GOT3 (cell line): ENCODE measurements at regions not wholly inside any gene's neighbourhood (a gene's known extent, or its start where the extent isn't known, plus 50 kb on each side); places are given as distances from the start of the nearest gene placed in this dataset.

Experiments used
- DNase-seq: peaks from one replicate; lab custom pipeline; 2025; ENCODE audit warnings: mixed read lengths; lab: John Stamatoyannopoulos, UW

GRCh38 chr10:8893102-8893501 is 838.6 kb downstream of the GATA3 start:
- DNase-seq: no peak

DNA sequence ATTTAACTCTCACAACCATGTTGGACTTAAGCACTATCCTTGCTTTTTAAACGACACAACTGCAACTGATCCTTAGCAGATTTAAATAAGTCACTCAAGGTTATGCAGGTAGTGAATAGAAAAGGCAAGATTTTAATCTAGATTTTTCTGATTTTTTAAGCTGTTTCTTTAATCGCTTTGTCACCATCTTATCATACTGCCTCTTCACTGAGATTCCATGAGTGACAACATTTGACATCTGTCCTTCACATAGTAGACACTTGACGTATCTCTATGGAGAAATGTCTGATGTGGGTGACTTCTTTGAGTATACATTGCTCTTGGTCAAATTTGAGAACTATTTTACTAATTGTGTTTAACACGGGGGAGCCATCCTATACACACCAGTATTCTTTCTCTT is 839.7 kb downstream of the GATA3 start:
- no peak for DNase-seq

GRCh38 chr10:8897769-8898168 is 843.3 kb downstream of the GATA3 start:
- no peak for DNase-seq

DNA sequence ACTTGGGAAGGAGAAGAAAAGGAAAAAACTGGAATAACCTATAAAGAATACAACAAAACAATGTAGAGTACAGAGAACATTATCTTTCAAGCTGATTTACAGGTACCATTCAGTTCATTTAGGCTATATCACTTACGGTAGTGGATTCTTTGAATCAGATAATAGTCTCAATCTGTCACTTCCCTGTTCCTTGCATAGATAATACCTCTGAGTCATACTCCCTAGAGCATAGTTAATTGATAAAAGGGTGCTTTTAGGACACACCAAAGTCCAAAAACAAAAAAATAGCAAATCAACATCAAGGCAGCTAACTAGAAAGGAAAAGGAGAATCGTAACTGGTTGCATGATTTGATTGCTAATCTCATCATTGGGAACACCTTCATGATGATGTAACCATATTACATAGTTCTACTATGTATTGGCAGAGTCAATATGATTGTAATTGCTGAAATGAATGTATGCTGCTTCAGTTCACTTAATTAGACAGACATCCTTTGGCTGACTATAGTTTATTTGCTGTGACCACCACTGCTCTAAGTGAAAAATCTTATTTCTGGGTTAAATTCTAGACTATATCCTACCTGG is 844.4 kb downstream of the GATA3 start:
- DNase-seq: no peak

DNA sequence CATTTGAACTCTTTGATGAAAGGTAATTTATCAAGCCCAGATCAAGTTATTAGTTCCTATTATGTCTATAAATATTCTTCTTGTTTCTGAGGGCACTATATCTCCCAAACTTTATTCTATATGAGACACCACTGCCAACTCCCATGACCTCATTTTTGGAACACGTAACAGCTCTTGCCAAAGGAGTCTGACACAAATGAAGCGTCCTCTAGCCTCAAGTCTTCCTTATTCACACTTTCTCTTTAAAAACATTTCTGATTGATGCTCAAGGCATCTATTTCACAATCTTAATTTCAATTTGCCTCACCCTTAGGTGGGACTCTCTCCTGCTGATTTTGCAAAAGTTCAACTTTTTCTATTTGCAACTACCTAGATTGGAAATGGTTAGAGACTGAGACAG is 848.4 kb downstream of the GATA3 start:
- DNase-seq: no peak

GRCh38 chr10:8908013-8908412 is 853.5 kb downstream of the GATA3 start:
- no peak for DNase-seq

GRCh38 chr10:8910314-8910713 is 855.8 kb downstream of the GATA3 start:
- no peak for DNase-seq

GRCh38 chr10:8911032-8911431 is 856.5 kb downstream of the GATA3 start:
- DNase-seq: no peak

DNA sequence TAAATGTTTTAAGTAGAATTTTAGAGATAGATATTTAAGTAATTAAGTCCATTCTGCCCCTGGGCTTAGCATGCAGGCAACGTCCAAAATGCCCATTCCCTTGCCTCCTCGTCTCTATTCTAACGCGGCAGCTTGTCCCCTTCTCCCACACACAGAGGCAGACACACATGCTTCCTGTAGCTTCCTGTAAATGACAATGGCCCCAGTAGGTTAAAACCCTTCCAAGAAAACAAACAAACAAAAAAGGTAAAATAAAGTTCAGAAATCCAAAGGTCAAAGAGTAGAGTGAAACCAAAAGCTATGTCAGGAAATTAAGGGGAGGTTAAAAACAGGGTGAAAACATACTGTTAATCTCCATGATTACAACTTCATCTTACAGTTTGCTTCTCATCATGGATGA is 857.6 kb downstream of the GATA3 start:
- no peak for DNase-seq

DNA sequence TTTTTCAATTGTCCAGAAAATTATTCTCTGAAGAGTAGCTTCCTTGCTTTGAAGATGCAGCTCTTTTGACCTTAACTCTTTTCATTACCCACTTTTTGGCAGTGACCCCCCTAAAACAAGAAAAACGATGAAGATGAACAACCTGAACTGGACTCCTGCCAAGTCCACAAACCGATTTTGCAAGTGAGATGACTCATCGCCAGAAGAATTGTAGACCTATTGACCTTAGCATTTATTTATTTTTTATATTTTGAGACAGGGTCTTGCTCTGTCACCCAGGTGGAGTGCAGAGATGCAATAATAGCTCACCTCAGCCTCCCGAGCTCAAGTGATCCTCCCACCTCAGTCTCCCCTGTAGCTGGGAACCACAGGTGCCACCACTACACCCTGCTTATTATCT is 859.2 kb downstream of the GATA3 start:
- no peak for DNase-seq

DNA sequence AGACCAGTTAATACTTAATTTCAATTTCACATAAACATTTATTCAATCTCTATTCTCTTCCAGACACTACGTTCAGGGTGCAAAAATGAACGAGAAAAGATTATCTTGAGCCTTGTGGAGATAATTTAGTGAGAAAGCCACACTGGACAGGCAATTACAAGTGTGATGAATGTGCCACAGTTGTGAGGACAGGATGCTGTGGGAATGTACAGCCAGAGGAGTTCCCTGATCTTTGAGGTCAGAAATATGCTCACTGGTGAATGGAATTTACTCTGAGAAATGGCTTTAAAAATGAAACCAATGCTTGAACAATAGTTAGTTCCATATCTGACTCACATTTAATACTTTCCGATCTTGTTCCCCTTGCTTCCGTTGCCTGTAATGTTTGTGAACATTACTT is 864.8 kb downstream of the GATA3 start:
- no peak for DNase-seq

DNA sequence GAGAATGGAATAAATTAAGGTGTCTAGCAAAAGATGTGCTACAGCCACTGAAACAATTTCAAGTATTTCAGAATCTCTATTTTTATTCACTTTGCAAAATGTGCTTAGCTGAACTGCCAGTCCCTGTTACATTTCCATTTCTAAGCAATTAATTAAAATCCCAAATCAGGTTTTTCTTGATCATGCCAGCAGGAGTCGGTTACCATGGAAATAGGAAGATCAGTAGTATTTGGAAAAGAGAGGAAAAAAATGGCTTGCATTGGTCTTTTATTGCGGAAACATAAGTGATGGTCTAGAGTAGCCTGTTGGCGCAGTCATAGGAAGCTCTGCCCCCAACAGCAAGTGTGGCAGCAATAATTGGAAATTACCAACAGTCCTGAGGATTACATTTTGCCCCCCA is 867.1 kb downstream of the GATA3 start:
- no peak for DNase-seq

- no peak for DNase-seq
Observed at GRCh38 chr10:8923096-8923495, 868.6 kb downstream of the GATA3 start.

- no peak for DNase-seq
Observed at GRCh38 chr10:8927705-8928104, 873.2 kb downstream of the GATA3 start.

DNA sequence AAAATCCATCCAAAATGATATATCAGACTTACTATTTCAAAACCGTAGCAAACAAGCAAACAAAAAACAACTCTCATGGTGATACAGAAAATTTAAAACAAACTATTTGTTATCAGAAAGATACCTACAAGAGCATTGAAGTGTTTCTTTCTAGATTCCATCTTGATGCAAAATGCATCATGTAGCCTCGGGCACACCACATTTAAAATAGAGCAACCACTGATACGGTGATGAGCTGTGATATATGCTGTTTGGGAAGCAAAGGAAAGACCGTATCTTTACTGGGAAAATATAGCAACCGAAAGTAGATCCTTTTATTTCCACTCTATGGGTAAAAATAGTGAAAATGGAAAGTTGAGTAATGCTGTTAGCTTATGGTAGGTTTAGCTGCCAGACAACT is 892.0 kb downstream of the GATA3 start:
- no peak for DNase-seq

DNA sequence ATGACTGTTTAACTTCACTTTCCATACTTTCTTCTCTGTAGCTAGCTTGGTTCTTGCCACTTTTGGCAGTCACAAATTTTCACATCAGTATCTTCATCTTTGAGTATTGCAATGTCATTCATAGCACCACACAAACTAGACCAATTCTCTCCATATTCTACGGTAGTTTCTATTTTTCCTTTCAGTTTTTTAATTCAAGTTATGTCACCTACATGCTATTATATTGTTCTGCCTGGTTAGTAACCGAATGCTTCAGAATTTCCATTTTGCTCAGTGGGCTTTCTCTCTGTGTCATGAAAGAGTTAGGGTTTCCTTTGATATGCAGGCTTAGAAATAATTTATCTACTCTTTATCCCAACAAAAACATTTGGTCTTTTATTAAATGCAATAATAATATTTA is 896.5 kb downstream of the GATA3 start:
- DNase-seq: no peak

GRCh38 chr10:8951440-8952089 is 897.1 kb downstream of the GATA3 start:
- DNase-seq: no peak

DNA sequence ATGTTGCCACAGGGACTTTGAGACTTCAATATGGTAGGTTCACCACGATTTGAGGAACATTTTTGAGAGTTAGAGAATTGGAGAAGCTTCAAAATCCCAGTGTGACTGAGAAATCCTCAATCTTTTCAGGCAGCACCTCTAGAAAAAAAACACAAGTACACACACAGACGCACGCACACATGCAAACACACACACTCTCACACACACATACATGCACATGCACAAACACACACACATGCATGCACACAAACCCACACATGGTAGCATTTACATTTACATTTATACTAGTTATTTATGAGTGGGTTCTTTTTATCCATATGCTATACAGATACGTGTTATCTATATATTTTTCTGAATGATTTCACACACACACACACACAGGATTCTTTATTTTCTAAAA is 901.9 kb downstream of the GATA3 start:
- DNase-seq: no peak

DNA sequence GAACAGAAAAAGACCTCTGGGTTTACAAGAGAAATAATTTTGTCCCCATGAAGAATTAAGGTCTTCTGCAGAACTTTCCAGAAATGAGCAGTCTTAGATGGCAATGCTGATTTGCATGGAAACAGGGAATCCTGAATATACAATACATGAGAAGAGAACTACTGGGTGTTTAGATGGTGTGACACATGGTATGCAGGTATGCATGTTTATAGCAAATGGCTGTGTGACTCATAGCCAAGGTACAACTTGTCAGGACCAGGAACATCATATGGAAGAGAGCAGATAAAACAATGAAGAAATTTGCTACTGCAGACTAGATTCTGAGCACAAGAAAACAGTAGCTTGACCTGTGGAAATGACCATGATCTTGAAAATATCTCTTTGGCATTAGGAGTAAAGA is 907.8 kb downstream of the GATA3 start:
- no peak for DNase-seq

DNA sequence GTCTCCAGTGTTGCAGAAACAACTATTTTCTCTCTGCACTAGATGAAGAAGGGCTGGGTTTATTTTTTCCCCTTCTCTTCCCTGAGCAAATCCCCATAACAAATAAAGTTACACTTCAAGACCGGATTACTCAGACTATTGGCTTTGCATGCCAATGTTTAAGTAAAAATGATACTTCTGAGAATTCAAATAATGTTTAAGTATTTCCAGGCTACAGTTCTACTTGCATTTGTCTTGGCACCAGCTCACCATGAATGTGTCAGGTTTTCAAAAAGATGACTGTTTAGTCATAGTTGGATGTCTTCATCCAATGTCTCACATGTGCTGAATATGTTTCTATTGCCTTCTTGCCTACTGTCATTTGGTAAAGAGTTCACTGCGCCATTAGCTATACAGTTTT is 912.6 kb downstream of the GATA3 start:
- no peak for DNase-seq

- no peak for DNase-seq
Observed at GRCh38 chr10:8969853-8970252, 915.4 kb downstream of the GATA3 start.

- DNase-seq: no peak
Observed at GRCh38 chr10:8975535-8975934, 921.0 kb downstream of the GATA3 start.

DNA sequence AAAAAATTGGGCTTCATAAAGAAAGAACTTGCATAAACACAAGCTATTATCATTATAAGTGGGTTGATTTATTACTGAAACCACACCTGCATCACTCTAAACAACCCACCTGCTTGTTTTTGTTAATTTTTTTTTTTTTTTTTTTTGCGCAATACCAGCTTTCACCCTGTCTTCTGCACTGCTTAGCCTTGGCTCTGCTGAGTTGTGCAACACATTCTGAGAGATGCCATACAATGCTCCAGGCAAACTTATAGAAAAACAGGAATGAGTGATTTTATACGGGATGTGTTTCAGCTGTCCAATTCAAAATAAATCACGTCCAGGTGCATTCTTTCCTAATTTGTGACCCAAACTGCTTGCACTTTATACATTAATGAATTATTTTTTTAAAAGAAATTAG is 923.6 kb downstream of the GATA3 start:
- DNase-seq: no peak

DNA sequence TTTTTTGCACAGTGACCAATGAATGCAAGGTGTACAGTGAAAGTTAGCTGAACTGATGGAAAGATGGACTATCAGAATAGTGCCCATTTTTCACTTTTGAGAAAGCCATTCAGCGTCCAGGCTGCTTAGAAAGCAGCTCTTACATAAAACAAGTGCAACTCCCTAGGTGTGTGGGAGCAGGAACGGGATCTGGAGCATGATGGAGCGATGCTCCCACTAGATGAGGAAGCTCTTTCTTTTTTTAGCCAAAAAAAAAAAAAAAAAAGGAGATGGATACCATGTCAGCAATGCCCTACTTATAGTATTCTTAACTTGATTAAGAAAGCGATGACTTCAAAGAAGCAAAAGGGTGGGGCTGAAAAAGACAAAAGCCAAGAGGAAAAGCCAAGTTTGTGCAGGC is 925.5 kb downstream of the GATA3 start:
- no peak for DNase-seq
